ENCODE measurements at regions not wholly inside any gene's neighbourhood (a gene's known extent, or its start where the extent isn't known, plus 50 kb on each side); places are given as distances from the start of the nearest gene placed in this dataset.

DNA sequence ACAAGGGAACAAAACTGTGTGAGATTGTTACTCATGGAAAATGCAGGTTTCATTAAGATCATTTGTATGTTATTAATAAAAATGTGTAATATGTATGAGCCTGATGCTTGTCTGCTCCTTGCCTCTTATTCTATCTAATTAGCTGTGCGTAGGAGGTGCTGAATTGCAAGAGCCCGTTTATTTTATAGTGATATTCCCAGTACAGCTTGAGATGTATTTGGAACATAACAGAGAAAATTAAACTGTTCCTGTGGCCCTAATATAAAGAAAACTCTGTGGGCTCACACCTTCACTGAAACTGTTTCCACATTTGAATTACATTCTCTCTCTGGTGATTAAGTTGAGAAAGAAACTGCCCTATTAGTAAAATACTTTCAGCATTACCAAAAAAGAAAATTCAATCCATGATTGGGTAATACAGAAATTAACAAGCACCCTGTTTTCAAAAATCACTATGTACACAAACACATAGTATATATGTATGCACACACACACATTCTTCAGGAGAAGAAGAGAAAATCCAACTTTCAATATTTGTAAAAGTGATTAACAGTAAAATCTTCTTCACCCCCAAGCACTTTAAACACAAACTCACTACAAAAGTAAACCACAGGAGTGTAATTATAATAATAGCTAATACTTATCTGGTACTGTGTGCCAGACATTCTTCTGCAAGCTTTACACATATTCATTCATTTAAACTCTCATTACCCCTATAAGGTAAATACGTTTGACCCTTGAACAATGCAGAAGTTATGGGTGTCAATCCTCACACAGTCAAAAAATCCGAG is 233.2 kb downstream of the PHLDA1 start:
- TF ChIP-seq TAF1 (IDR thresholded peaks at IDR 0.05; ENCODE audit: low read depth) (no peak), ZBTB7A (IDR thresholded peaks at IDR 0.05; ENCODE audit: low read depth) (no peak), YY1 (IDR thresholded peaks at IDR 0.05; ENCODE audit: low read depth) (no peak), TCF12 (IDR thresholded peaks at IDR 0.05; ENCODE audit: low read depth) (no peak)
- TF ChIP-seq, protein P1, sequence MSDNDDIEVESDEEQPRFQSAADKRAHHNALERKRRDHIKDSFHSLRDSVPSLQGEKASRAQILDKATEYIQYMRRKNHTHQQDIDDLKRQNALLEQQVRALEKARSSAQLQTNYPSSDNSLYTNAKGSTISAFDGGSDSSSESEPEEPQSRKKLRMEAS (IDR thresholded peaks at IDR 0.05), result no peak

DNA sequence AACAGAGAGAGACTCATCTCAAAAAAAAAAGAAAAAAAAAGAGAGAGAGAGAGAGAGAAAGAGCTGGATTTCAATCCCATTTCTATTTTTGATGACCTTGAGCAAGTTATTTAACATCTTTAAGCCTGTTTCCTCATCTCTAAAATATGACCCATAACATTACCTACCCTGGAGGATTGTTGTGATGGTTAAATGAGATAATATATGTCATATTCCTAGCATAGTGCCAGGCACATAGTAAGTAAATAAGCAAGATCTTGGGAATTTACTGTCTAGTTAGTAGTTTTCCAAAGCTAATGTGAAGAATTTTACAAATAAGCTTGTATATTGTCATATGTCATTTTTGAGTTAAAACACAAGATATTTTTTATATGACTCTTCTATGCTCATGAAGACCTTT is 236.5 kb downstream of the PHLDA1 start:
- TF ChIP-seq, protein P1 (IDR thresholded peaks at IDR 0.05), result no peak
- TF ChIP-seq CEBPB (IDR thresholded peaks at IDR 0.05), result no peak
- no peak for TF ChIP-seq TCF12 (IDR thresholded peaks at IDR 0.05; ENCODE audit: low read depth)
- TF ChIP-seq ZBTB7A (IDR thresholded peaks at IDR 0.05; ENCODE audit: low read depth), result no peak
- no peak for TF ChIP-seq YY1 (IDR thresholded peaks at IDR 0.05; ENCODE audit: low read depth)
- TF ChIP-seq TEAD4 (IDR thresholded peaks at IDR 0.05), result no peak
- TF ChIP-seq, protein P2, sequence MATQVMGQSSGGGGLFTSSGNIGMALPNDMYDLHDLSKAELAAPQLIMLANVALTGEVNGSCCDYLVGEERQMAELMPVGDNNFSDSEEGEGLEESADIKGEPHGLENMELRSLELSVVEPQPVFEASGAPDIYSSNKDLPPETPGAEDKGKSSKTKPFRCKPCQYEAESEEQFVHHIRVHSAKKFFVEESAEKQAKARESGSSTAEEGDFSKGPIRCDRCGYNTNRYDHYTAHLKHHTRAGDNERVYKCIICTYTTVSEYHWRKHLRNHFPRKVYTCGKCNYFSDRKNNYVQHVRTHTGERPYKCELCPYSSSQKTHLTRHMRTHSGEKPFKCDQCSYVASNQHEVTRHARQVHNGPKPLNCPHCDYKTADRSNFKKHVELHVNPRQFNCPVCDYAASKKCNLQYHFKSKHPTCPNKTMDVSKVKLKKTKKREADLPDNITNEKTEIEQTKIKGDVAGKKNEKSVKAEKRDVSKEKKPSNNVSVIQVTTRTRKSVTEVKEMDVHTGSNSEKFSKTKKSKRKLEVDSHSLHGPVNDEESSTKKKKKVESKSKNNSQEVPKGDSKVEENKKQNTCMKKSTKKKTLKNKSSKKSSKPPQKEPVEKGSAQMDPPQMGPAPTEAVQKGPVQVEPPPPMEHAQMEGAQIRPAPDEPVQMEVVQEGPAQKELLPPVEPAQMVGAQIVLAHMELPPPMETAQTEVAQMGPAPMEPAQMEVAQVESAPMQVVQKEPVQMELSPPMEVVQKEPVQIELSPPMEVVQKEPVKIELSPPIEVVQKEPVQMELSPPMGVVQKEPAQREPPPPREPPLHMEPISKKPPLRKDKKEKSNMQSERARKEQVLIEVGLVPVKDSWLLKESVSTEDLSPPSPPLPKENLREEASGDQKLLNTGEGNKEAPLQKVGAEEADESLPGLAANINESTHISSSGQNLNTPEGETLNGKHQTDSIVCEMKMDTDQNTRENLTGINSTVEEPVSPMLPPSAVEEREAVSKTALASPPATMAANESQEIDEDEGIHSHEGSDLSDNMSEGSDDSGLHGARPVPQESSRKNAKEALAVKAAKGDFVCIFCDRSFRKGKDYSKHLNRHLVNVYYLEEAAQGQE (IDR thresholded peaks at IDR 0.05; ENCODE audit: low read depth), result no peak
- TF ChIP-seq CREB1 (IDR thresholded peaks at IDR 0.05; ENCODE audit: low read depth), result no peak
- TF ChIP-seq FOXM1 (IDR thresholded peaks at IDR 0.05; ENCODE audit: borderline replicate concordance, low read depth), result no peak
- TF ChIP-seq EGR1 (IDR thresholded peaks at IDR 0.05), result no peak
- no peak for TF ChIP-seq RAD21 (IDR thresholded peaks at IDR 0.05; ENCODE audit: low read depth)
- no peak for TF ChIP-seq EP300 (IDR thresholded peaks at IDR 0.05; ENCODE audit: borderline replicate concordance)
- no peak for TF ChIP-seq NFIC (IDR thresholded peaks at IDR 0.05)
- TF ChIP-seq TAF1 (IDR thresholded peaks at IDR 0.05; ENCODE audit: low read depth), result no peak
- TF ChIP-seq, protein P3, sequence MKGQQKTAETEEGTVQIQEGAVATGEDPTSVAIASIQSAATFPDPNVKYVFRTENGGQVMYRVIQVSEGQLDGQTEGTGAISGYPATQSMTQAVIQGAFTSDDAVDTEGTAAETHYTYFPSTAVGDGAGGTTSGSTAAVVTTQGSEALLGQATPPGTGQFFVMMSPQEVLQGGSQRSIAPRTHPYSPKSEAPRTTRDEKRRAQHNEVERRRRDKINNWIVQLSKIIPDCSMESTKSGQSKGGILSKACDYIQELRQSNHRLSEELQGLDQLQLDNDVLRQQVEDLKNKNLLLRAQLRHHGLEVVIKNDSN (IDR thresholded peaks at IDR 0.05), result no peak

DNA sequence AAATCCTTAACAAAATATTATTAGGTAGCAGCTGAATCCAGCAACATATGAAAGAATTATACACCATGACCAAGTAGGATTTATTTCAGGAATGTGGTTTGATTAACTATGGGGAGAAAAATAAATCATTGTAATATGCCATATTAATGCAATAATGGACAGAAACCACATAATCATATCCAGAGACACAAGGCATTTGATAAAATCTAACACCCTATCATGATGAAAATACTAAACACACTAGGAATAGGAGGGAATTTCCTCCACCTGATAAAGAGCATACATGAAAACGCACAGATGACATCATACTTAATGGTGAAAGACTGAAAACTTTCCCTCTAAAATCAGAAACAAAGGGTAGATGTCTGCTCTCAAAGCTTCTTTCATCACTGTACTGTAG is 238.9 kb downstream of the PHLDA1 start:
- TF ChIP-seq CEBPB (IDR thresholded peaks at IDR 0.05), result no peak
- TF ChIP-seq RAD21 (IDR thresholded peaks at IDR 0.05; ENCODE audit: low read depth), result no peak
- no peak for TF ChIP-seq ZBTB7A (IDR thresholded peaks at IDR 0.05; ENCODE audit: low read depth)
- no peak for TF ChIP-seq TAF1 (IDR thresholded peaks at IDR 0.05; ENCODE audit: low read depth)
- TF ChIP-seq YY1 (IDR thresholded peaks at IDR 0.05; ENCODE audit: low read depth), result no peak
- no peak for TF ChIP-seq FOXM1 (IDR thresholded peaks at IDR 0.05; ENCODE audit: borderline replicate concordance, low read depth)
- no peak for TF ChIP-seq CREB1 (IDR thresholded peaks at IDR 0.05; ENCODE audit: low read depth)
- TF ChIP-seq, protein P1 (IDR thresholded peaks at IDR 0.05), result no peak
- TF ChIP-seq, protein P2 (IDR thresholded peaks at IDR 0.05; ENCODE audit: low read depth), result no peak
- no peak for TF ChIP-seq EGR1 (IDR thresholded peaks at IDR 0.05)
- TF ChIP-seq, protein P3 (IDR thresholded peaks at IDR 0.05), result no peak
- TF ChIP-seq NFIC (IDR thresholded peaks at IDR 0.05), result no peak
- TF ChIP-seq TCF12 (IDR thresholded peaks at IDR 0.05; ENCODE audit: low read depth), result no peak
- no peak for TF ChIP-seq EP300 (IDR thresholded peaks at IDR 0.05; ENCODE audit: borderline replicate concordance)
- no peak for TF ChIP-seq TEAD4 (IDR thresholded peaks at IDR 0.05)

DNA sequence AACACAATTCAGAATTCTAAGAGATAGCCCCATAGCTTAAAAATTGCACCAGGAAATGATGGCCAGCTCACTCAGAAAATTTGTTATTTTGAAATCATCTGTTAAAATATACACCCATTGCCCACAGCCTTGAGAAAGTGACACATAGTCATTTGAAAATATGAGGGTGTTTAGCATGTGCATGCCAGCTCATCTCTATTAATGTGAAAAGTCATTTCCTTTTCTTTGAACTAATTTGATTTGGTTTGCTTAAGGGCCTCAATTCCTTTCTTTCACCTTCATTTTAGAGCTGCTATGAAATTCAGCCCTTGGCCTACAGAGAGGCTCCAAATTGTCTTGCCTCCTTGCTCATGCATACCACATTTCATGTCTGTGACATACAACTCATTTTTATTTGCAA is 241.4 kb downstream of the PHLDA1 start:
- no peak for TF ChIP-seq CEBPB (IDR thresholded peaks at IDR 0.05)
- TF ChIP-seq, protein P1 (IDR thresholded peaks at IDR 0.05), result no peak
- TF ChIP-seq EGR1 (IDR thresholded peaks at IDR 0.05), result no peak

DNA sequence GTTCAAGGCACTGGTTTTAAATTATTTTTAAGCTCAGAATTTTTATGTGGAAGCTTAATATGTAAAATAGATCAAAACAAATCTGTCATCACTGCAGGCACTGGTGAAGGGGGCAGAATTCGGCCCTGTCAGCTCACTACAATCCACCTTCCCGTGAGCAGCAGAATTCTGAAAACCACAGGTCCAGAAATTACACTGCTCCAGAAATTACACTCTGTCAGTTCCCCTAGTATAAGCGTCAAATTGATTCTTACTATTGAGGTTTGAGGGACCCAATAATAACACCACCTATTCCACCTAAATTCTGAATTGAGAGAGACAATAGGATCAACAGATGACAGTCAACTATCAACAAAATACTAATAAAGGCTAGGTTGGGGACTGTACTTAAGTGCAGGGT is 245.5 kb downstream of the PHLDA1 start:
- TF ChIP-seq RAD21 (IDR thresholded peaks at IDR 0.05; ENCODE audit: low read depth), result no peak
- TF ChIP-seq EP300 (IDR thresholded peaks at IDR 0.05; ENCODE audit: borderline replicate concordance), result no peak
- TF ChIP-seq YY1 (IDR thresholded peaks at IDR 0.05; ENCODE audit: low read depth), result no peak
- no peak for TF ChIP-seq TCF12 (IDR thresholded peaks at IDR 0.05; ENCODE audit: low read depth)
- TF ChIP-seq, protein P1 (IDR thresholded peaks at IDR 0.05), result no peak
- TF ChIP-seq TAF1 (IDR thresholded peaks at IDR 0.05; ENCODE audit: low read depth), result no peak
- TF ChIP-seq NFIC (IDR thresholded peaks at IDR 0.05), result no peak
- TF ChIP-seq EGR1 (IDR thresholded peaks at IDR 0.05), result no peak
- no peak for TF ChIP-seq CEBPB (IDR thresholded peaks at IDR 0.05)
- no peak for TF ChIP-seq TEAD4 (IDR thresholded peaks at IDR 0.05)
- TF ChIP-seq FOXM1 (IDR thresholded peaks at IDR 0.05; ENCODE audit: borderline replicate concordance, low read depth), result no peak
- no peak for TF ChIP-seq ZBTB7A (IDR thresholded peaks at IDR 0.05; ENCODE audit: low read depth)
- TF ChIP-seq CREB1 (IDR thresholded peaks at IDR 0.05; ENCODE audit: low read depth), result no peak
- TF ChIP-seq, protein P2 (IDR thresholded peaks at IDR 0.05; ENCODE audit: low read depth), result no peak
- TF ChIP-seq, protein P3 (IDR thresholded peaks at IDR 0.05), result no peak

Measured in Ishikawa (cell line).